Loucy (cell line): ENCODE measurements at regions not wholly inside any gene's neighbourhood (a gene's known extent, or its start where the extent isn't known, plus 50 kb on each side); places are given as distances from the start of the nearest gene placed in this dataset.

Experiments
- H2AFZ ChIP-seq: fragments of 200-600 bp; sonication (generic); 2 replicates; pipeline ENCODE4 v1.6.0; 2016; ENCODE audit warnings: antibody characterized with exemption, mild to moderate bottlenecking, low read length, moderate library complexity
- H3F3A ChIP-seq: fragments of 200-600 bp; 2 replicates; pipeline ENCODE4 v1.6.0; 2016; ENCODE audit warnings: antibody characterized with exemption, low read depth, mild to moderate bottlenecking
- H3K27me3 ChIP-seq: fragments of 200-600 bp; sonication (generic); 2 replicates; pipeline ENCODE4 v1.6.1; 2014; ENCODE audit warnings: low read length, mild to moderate bottlenecking; ENCODE audit not compliant: insufficient read depth, poor library complexity, severe bottlenecking
- H3K36me3 ChIP-seq: fragments of 200-600 bp; sonication (generic); 2 replicates; pipeline ENCODE4 v1.6.1; 2016; ENCODE audit warnings: low read length; ENCODE audit not compliant: insufficient read depth
- H3K4me1 ChIP-seq: fragments of 200-600 bp; sonication (generic); 2 replicates; pipeline ENCODE4 v1.5.1; 2014; ENCODE audit warnings: low read length, mild to moderate bottlenecking; ENCODE audit not compliant: insufficient read depth, poor library complexity, severe bottlenecking
- H3K4me2 ChIP-seq: fragments of 200-600 bp; sonication (generic); 2 replicates; pipeline ENCODE4 v1.6.0; 2014; ENCODE audit warnings: antibody characterized with exemption, low read length, low read depth, mild to moderate bottlenecking; ENCODE audit not compliant: poor library complexity, severe bottlenecking
- H3K4me3 ChIP-seq: fragments of 200-600 bp; sonication (generic); 2 replicates; pipeline ENCODE4 v1.5.1; 2014; ENCODE audit warnings: low read length, mild to moderate bottlenecking, mixed read lengths; ENCODE audit not compliant: poor library complexity, severe bottlenecking
- H3K79me2 ChIP-seq: fragments of 200-600 bp; sonication (generic); 2 replicates; pipeline ENCODE4 v1.6.1; 2014; ENCODE audit warnings: low read length; ENCODE audit not compliant: insufficient read depth
- H3K9ac ChIP-seq: fragments of 200-600 bp; sonication (generic); 2 replicates; pipeline ENCODE4 v1.6.0; 2014; ENCODE audit warnings: mild to moderate bottlenecking, low read depth, low read length, moderate library complexity; ENCODE audit not compliant: poor library complexity, severe bottlenecking
- H3K9me2 ChIP-seq: fragments of 200-600 bp; sonication (generic); replicated peaks from 2 replicates; pipeline ENCODE4 v1.6.1; 2016; ENCODE audit warnings: low read depth, low read length, mixed read lengths
- H3K9me3 ChIP-seq: fragments of 200-600 bp; sonication (generic); 2 replicates; pipeline ENCODE4 v1.6.1; 2014; ENCODE audit warnings: mild to moderate bottlenecking, antibody characterized with exemption, low read length, low read depth; ENCODE audit not compliant: insufficient read depth
- H4K20me1 ChIP-seq: fragments of 200-600 bp; sonication (generic); 2 replicates; pipeline ENCODE4 v1.6.0; 2014; ENCODE audit warnings: antibody characterized with exemption, low read length, mild to moderate bottlenecking; ENCODE audit not compliant: insufficient read depth, poor library complexity, severe bottlenecking
- CTCF ChIP-seq: fragments of 200-600 bp; sonication (generic); conservative IDR thresholded peaks from 2 replicates; pipeline ENCODE4 v1.5.1; 2014; ENCODE audit warnings: mild to moderate bottlenecking, antibody characterized with exemption, low read length
- EZH2phosphoT487 ChIP-seq: fragments of 200-600 bp; IDR thresholded peaks from 2 replicates; pipeline ENCODE4 v1.6.1; 2018; ENCODE audit warnings: antibody characterized with exemption, mild to moderate bottlenecking, moderate library complexity, borderline replicate concordance

DNA sequence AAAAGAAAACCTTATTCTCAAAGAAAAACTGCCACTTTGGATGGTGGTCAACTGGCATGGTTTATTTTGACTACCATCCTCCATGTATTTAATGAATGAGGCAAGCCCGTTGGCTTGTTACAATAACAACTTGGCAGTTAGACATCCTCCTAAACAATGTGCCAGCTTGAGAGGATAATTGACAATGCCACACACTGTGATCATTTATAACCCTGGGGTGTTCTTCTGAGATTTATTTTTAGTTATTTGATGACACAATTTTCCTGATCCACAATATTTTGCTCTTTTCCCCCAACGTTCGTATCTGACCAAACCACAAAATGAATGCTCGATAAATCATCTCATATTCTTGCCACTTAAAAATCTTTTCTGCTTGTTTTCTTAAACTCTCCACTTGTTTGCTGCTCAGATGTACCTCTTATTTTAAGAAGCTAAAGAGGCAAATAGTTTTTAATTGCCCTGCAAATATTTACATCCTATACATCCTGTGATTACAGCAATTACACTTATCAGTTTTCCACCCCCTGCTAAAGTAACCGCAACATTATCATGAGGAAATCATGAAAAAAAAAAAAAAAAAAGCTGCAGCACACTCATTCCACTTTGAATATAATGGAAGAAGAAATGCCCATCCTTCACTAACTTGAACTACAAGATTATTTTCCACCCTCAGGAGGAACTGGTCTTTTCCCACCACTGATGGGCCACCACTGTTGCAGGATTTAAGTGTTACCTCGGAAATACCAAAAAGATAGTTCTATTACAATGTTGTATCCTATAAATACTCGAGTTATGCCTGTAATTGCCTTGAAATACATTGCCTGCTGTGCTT, 119.9 kb downstream of the MBL2 start:
- Histone ChIP-seq H3K4me1 (peaks cover 7% of the 10 kb centered on the region), H3K36me3 (no peaks in the 10 kb centered on the region), H3K4me3 (no peak overlapping the region), H3K27me3 (no peaks in the 10 kb centered on the region), H3K9ac (no peak overlapping the region), H3K9me3 (no peaks in the 10 kb centered on the region), H3K9me2 (no peaks in the 10 kb centered on the region), H4K20me1 (no peaks in the 10 kb centered on the region), H3F3A (no peaks in the 10 kb centered on the region), H2AFZ (no peak overlapping the region), H3K79me2 (no peaks in the 10 kb centered on the region), H3K4me2 (peak overlapping the region; percentile 25)
- TF ChIP-seq EZH2phosphoT487: no peak
- TF ChIP-seq CTCF: no peak

GRCh38 chr10:52653263-52653909, 119.2 kb downstream of the MBL2 start:
- no peak overlapping the region for H2AFZ ChIP-seq
- H3K36me3 ChIP-seq: no peaks in the 10 kb centered on the region
- no peaks in the 10 kb centered on the region for H4K20me1 ChIP-seq
- H3K9ac ChIP-seq: no peak overlapping the region
- H3K9me3 ChIP-seq: no peaks in the 10 kb centered on the region
- peaks cover 7% of the 10 kb centered on the region for H3K4me1 ChIP-seq
- no peaks in the 10 kb centered on the region for H3K27me3 ChIP-seq
- H3K9me2 ChIP-seq: no peaks in the 10 kb centered on the region
- no peak overlapping the region for H3K4me3 ChIP-seq
- no peak overlapping the region for H3K4me2 ChIP-seq
- H3K79me2 ChIP-seq: no peaks in the 10 kb centered on the region
- TF ChIP-seq CTCF (no peak), EZH2phosphoT487 (no peak)
- no peaks in the 10 kb centered on the region for H3F3A ChIP-seq

DNA sequence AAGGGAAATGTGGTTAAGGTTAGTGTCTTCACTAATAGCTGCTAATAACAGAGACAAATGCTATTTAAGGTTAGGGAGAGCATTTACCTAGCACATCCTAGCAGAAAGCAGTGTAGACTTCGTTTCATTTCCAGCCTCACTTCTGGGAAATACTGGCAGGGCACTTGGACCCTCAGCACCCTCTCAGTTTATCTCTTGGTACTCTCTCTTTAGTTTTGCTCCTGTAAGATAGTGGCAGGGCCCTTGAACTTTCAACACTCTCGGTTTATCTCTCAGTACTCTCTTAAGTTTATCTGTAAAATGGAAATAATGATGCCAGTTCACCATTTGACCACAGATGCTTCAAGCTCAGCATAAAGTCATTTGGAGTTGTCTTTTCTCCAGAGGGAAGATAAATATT, 118.4 kb downstream of the MBL2 start:
- no peak overlapping the region for H3K9ac ChIP-seq
- H3K4me3 ChIP-seq: no peak overlapping the region
- no peak overlapping the region for H3K4me2 ChIP-seq
- no peaks in the 10 kb centered on the region for H3K79me2 ChIP-seq
- H3K36me3 ChIP-seq: no peaks in the 10 kb centered on the region
- no peaks in the 10 kb centered on the region for H3K9me3 ChIP-seq
- TF ChIP-seq EZH2phosphoT487 (no peak), CTCF (no peak)
- no peaks in the 10 kb centered on the region for H3K9me2 ChIP-seq
- H3F3A ChIP-seq: no peaks in the 10 kb centered on the region
- H2AFZ ChIP-seq: no peak overlapping the region
- no peaks in the 10 kb centered on the region for H3K27me3 ChIP-seq
- no peaks in the 10 kb centered on the region for H4K20me1 ChIP-seq
- peaks cover 7% of the 10 kb centered on the region for H3K4me1 ChIP-seq
